WI38 (cell line): ENCODE measurements at regions not wholly inside any gene's neighbourhood (a gene's known extent, or its start where the extent isn't known, plus 50 kb on each side); places are given as distances from the start of the nearest gene placed in this dataset.
A peak's percentile ranks its signal among the peaks of the same experiment; 100 is the strongest.

Experiments used
- H3K4me3 ChIP-seq: 2 replicates; pipeline ENCODE4 v1.5.1; 2011; ENCODE audit warnings: low read depth, mild to moderate bottlenecking, control low read depth, low read length
- TF ChIP-seq, protein P1 (sequence below): IDR thresholded peaks from 2 replicates; pipeline ENCODE4 v1.5.1; 2012; ENCODE audit warnings: low read depth, mild to moderate bottlenecking, control low read depth, low read length

DNA sequence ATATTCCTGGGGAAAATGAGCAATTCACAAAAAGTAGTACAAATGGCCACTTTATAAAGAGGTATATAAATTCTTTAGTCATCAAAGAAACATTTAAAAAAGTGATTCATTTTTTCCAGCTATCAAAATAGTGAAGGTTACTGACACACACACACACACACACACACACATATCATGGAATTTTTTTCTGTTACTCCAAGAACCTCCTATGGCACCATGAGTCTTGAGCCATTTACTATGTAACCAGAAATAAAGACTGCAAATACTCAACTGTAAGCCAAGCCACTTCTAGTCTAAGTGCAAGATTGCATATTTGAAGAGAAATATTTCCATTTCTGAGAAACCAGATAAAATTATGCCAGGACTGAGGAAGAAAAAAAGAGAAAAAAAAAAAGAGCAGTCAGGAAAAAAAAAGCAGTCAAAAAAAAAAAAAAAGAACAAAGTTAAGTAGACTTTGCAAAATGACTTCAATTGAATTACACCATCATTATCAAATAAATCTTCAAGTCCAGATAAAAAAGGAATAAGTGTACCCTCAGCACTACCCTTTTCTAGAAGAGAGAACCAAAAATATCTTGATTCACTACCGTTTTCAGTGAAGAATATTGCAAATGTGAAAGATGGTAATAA lies 275.7 kb downstream of the DAD1 start:
- TF ChIP-seq, protein P1, sequence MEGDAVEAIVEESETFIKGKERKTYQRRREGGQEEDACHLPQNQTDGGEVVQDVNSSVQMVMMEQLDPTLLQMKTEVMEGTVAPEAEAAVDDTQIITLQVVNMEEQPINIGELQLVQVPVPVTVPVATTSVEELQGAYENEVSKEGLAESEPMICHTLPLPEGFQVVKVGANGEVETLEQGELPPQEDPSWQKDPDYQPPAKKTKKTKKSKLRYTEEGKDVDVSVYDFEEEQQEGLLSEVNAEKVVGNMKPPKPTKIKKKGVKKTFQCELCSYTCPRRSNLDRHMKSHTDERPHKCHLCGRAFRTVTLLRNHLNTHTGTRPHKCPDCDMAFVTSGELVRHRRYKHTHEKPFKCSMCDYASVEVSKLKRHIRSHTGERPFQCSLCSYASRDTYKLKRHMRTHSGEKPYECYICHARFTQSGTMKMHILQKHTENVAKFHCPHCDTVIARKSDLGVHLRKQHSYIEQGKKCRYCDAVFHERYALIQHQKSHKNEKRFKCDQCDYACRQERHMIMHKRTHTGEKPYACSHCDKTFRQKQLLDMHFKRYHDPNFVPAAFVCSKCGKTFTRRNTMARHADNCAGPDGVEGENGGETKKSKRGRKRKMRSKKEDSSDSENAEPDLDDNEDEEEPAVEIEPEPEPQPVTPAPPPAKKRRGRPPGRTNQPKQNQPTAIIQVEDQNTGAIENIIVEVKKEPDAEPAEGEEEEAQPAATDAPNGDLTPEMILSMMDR: no peak
- H3K4me3 ChIP-seq: no peak overlapping the region

DNA sequence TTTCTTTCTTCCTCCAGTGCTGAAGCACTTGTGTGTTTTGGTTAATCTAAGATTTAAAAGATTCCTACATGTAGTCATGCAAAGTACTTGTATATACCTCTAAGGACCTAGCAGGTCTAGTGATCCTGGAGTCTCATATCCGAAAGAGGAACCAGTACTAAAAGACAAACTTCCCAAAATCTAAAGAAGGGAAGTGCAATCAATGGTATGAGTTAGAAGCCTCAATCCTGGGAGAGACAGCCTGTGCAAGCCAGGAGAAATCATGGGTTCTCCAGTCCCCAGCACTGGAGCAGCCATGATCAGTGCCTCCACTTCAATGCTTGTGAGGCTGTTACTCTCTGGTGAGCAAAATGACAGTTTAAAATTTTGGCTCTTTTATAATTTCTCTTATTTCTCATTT lies 277.4 kb downstream of the DAD1 start:
- no peak overlapping the region for H3K4me3 ChIP-seq
- TF ChIP-seq, protein P1: no peak

DNA sequence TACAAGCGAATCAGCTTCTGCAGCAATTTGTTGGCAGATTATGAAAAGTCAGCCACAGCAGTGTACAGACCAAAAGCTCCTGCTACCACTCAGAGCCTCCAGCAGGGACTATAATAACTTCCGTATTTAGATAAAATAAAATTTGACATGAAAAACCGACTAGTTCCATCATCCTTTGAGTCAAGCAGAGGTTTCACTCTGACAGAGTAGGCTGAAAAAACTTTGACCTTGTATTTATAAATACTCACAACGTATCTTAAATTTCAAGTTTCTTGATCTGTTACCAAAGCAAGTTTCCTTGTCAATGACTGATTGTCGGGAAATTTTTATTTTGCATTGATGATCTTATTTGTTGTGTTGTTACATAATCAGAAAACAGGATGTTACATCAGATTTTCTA lies 283.4 kb downstream of the DAD1 start:
- H3K4me3 ChIP-seq: no peak overlapping the region
- TF ChIP-seq, protein P1: no peak

DNA sequence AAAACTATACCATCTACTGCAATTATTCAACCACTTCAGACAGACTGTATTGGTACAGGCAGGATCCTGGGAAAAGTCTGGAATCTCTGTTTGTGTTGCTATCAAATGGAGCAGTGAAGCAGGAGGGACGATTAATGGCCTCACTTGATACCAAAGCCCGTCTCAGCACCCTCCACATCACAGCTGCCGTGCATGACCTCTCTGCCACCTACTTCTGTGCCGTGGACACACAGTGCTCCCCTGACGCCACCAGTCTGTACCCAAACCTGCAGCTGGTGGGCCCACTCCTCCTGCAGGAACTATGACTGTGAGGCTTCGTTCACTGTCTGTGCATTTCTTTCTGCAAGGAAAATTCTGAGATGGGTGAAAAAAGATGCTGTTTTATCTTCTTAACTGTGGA lies 284.7 kb downstream of the DAD1 start:
- TF ChIP-seq, protein P1: no peak
- no peak overlapping the region for H3K4me3 ChIP-seq

DNA sequence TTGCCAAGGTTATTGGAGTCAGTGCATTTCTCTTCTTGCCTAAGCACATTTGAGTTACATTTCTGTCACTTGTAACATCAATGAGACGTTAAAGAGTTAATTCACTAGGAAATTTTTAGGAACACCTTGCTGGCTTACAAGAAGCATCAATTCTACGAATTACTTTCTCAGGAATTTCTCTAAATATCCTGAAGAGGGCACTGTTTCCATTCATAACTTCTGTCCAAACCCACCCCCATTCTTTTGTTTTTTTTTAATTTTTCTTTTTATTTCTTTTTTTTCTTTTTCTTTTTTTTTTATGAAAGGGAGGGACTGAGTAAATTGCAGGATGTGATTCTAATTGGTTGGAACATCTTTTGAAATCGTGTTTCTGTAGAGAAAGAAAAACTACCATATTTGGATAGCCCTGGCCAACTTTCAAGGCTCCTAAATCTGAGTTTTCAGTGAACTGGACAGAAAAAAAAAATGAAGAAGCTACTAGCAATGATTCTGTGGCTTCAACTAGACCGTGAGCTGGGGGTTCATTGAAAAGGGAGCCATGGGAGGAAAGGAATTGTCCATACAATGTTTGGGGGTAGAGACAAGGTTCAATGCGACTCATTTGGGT lies 285.3 kb downstream of the DAD1 start:
- no peak overlapping the region for H3K4me3 ChIP-seq
- TF ChIP-seq, protein P1: peak; percentile 8; the same call in 1 of the 2 replicates

DNA sequence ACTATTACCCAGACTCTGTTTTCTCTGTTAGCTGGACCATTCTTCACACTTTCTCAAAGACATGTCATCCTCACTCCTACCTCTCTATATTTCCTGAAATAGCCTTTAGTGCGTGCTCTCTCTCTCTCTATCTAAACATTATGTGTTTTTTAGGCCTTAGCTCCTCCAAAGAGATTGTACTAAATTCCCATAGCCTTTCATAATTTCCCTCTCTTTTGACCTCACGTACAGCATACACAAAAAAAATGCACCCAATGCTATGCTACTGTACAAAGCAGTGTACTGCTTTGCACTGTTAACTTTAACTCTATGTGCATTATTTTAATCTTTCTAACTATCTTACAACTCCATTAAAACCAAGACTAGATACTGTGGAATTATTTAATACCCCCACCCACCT lies 288.4 kb downstream of the DAD1 start:
- H3K4me3 ChIP-seq: no peak overlapping the region
- TF ChIP-seq, protein P1: no peak

DNA sequence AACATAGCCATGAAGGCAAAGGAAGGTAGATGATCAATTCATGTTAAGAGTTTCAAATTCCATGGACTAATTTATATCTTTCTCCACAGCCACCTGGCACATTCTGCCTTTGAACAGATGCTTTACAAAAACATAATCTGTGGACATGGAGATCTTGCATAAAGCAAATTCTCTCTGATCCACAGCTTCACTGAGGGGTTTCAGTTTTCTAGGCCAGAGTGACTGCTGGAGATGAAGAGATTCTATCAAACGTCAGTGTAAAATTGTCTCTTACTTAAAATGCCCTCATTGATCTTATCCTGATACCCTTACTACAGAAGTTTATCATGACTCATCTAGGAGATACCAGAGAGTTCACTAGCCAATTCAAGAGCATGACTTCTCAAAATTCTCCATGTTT lies 291.6 kb downstream of the DAD1 start:
- TF ChIP-seq, protein P1: no peak
- H3K4me3 ChIP-seq: no peak overlapping the region
